Heart right ventricle (tissue), 16 donors: ENCODE measurements at regions not wholly inside any gene's neighbourhood (a gene's known extent, or its start where the extent isn't known, plus 50 kb on each side); places are given as distances from the start of the nearest gene placed in this dataset.

ENCODE experiments used
- ATAC-seq, 8 donors: fragments of 200-7000 bp; cut with Tn5 transposase; one replicate each; pipeline ENCODE4 v1.9.1; 2020; ENCODE audit warnings: mild to moderate bottlenecking in 8 of 8, moderate library complexity in 8 of 8, moderate number of reproducible peaks in 1 of 8
- DNase-seq, 2 donors: peaks; one replicate each; pipeline ENCODE4 v3.0.0-alpha.2; 2020
- H3K27ac ChIP-seq, 10 donors: fragments of 200-600 bp; sonication (generic) in 2 of 10; one replicate each; pipeline versions ENCODE4 v1.5.0 to v1.8.0; 2020 to 2022; ENCODE audit warnings: mild to moderate bottlenecking in 3 of 10
- H3K27me3 ChIP-seq, 7 donors: fragments of 200-600 bp; one replicate each; pipeline ENCODE4 v1.8.0; 2021 to 2022; ENCODE audit warnings: mild to moderate bottlenecking in 2 of 7
- H3K36me3 ChIP-seq, 9 donors: fragments of 200-600 bp; sonication (generic) in 1 of 9; one replicate each; pipeline versions ENCODE4 v1.5.0 to v1.8.0; 2020 to 2022; ENCODE audit warnings: mild to moderate bottlenecking in 2 of 9
- H3K4me1 ChIP-seq, 9 donors: fragments of 200-600 bp; sonication (generic) in 1 of 9; one replicate each; pipeline versions ENCODE4 v1.5.0 to v1.8.0; 2020 to 2022; ENCODE audit warnings: mild to moderate bottlenecking in 4 of 9
- H3K4me3 ChIP-seq, 10 donors: fragments of 200-600 bp; sonication (generic) in 2 of 10; one replicate each; pipeline versions ENCODE4 v1.5.0 to v1.8.0; 2020 to 2022; ENCODE audit warnings: mild to moderate bottlenecking in 7 of 10, moderate library complexity in 2 of 10
- H3K9me3 ChIP-seq, 11 donors: fragments of 200-600 bp in 10 of 11; sonication (generic) in 2 of 11; one replicate each; pipeline versions ENCODE4 v1.5.0 to v1.8.0; 2013 to 2022; ENCODE audit warnings: mild to moderate bottlenecking in 2 of 11, control low read depth in 1 of 11, moderate library complexity in 1 of 11
- CTCF ChIP-seq, 9 donors: fragments of 200-600 bp; sonication (generic) in 2 of 9; IDR thresholded peaks; one replicate each; pipeline versions ENCODE4 v1.5.0 to v1.8.0; 2021 to 2022; ENCODE audit warnings: antibody characterized with exemption in 9 of 9, mild to moderate bottlenecking in 5 of 9, moderate library complexity in 1 of 9
- WGBS, 2 donors: extraction: QIAGEN DNeasy Blood & Tissue Kit; methylation state at CpG; one replicate each; pipeline ENCODE4 v1.1.7; 2013; ENCODE audit warnings: inconsistent platforms in 1 of 2; 5-methylcytosine and 5-hydroxymethylcytosine counted together
- intact Hi-C, 10 donors: fragments of 100-400 bp; cut with DNase I; formaldehyde crosslinking; loops; one replicate each; pipeline versions ENCODE4 v1.11.1 to v1.14.2; 2022
- donor health status: Arrhythmogenic right ventricular cardiomyopathy.
- donor health status: ischemic (EF 13 %, LVEDD 7.1; RV severe dilation, severe dysfunction).
- donor health status: healthy with polysubstance abuse.
- donor health status: DM: no; HTN: yes; CAD: no.
- donor health status: DM: no; HTN: no; CAD: no.
- donor health status: ischemic (EF 25% LVEDD 6.9; RV normal size, moderate dysfunction).
- donor health status: ischemic (EF 25% LVEDD 5.7; RV mildly dilated, moderate dysfunction).
- donor health status: healthy.
- donor health status: DM: yes; HTN: yes; CAD: no.
- donor health status: Ischemic cardiomyopathy.
- donor health status: ischemic (EF 35%, LVEDD 5.7; RV mildly dilated, moderate dysfunction).
- donor health status: nonischemic (EF 11% LVEDD 7.7; RV severe dilation, severe dysfunction).
- donor health status: DM: yes; HTN: yes; CAD: no.
- donor health status: PGD.
- donor health status: ischemic (EF 29% LVEDD 5.4; RV normal size, mild dysfunction).
- donor health status: nonischemic (EF 23%, LVEDD 6.1; RV moderate dilation, normal function).

- 49 to 66% methylated on average over 2 of the region's 2 CpGs for WGBS, 2 donors
- peaks cover 0 to 6% (median 0%) of the 10 kb centered on the region in 11 donors for H3K9me3 ChIP-seq
- no peak overlapping the region for H3K27ac ChIP-seq
- H3K4me1 ChIP-seq: no peaks in the 10 kb centered on the region
- H3K36me3 ChIP-seq: no peaks in the 10 kb centered on the region
- no peaks in the 10 kb centered on the region for H3K27me3 ChIP-seq
- no peak for ATAC-seq
- intact Hi-C loops: no loop called here
- H3K4me3 ChIP-seq: no peak overlapping the region
- no peak for DNase-seq
- no peak for TF ChIP-seq CTCF (IDR thresholded peaks at IDR 0.05)
These were observed 68.3 kb upstream of the MYO16 start for GRCh38 chr13:108561149-108561548.

- WGBS, 2 donors: 62 to 70% methylated on average over 2 of the region's 2 CpGs
- Histone ChIP-seq H3K27ac (no peak overlapping the region), H3K27me3 (no peaks in the 10 kb centered on the region), H3K36me3 (no peaks in the 10 kb centered on the region), H3K9me3 (peaks cover 0 to 6% (median 0%) of the 10 kb centered on the region in 11 donors), H3K4me1 (no peaks in the 10 kb centered on the region), H3K4me3 (no peak overlapping the region)
- intact Hi-C loops: no loop called here
- DNase-seq (no peak), ATAC-seq (no peak)
- no peak for TF ChIP-seq CTCF (IDR thresholded peaks at IDR 0.05)
These were observed 62.8 kb upstream of the MYO16 start for GRCh38 chr13:108566413-108567170.

- no peak overlapping the region for H3K4me3 ChIP-seq
- no peaks in the 10 kb centered on the region for H3K36me3 ChIP-seq
- H3K27ac ChIP-seq: no peak overlapping the region
- H3K9me3 ChIP-seq: no peaks in the 10 kb centered on the region
- H3K4me1 ChIP-seq: no peaks in the 10 kb centered on the region
- no peak for DNase-seq
- intact Hi-C loops: no loop called here
- ATAC-seq: no peak
- 37 to 39% methylated on average over 6 of the region's 6 CpGs for WGBS, 2 donors
- TF ChIP-seq CTCF (IDR thresholded peaks at IDR 0.05): no peak
- H3K27me3 ChIP-seq: no peaks in the 10 kb centered on the region
These were observed 56.6 kb upstream of the MYO16 start for GRCh38 chr13:108572782-108573211.

- H3K9me3 ChIP-seq: no peaks in the 10 kb centered on the region
- no peak for ATAC-seq
- no peaks in the 10 kb centered on the region for H3K4me1 ChIP-seq
- H3K4me3 ChIP-seq: no peak overlapping the region
- H3K27me3 ChIP-seq: no peaks in the 10 kb centered on the region
- H3K27ac ChIP-seq: no peak overlapping the region
- TF ChIP-seq CTCF (IDR thresholded peaks at IDR 0.05): no peak
- intact Hi-C loops: no loop called here
- no peak for DNase-seq
- 10 to 17% methylated on average over 1 of the region's 1 CpG for WGBS, 2 donors
- H3K36me3 ChIP-seq: no peaks in the 10 kb centered on the region
These were observed 56.0 kb upstream of the MYO16 start for GRCh38 chr13:108573455-108573854.
